GM19238 (cell line): ENCODE measurements at regions not wholly inside any gene's neighbourhood (a gene's known extent, or its start where the extent isn't known, plus 50 kb on each side); places are given as distances from the start of the nearest gene placed in this dataset.

Experiments used
- DNase-seq: peaks from one replicate; pipeline ENCODE4 v3.0.0; 2011; ENCODE audit warnings: low spot score; ENCODE audit not compliant: insufficient read length

DNA sequence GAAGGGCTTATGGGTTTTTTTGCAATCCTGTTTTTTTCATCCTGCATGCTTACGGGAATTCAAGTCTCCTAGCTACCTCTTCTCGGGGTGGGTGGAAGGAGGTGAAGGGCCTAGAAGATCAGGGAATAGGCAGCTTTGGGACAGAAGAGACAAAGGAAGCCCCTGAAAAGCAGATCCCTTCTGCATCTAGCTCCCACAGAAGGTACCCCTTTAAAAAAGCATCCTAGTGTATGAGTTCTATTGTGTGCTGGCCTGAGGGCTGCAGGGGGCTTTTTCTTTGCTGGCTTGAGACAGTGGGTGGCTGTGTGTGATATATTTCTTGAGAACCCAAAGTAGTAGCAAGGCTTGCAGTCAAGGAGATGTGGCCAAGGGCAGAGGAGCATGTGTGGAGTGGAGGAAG lies 330.5 kb downstream of the MAF start:
- no peak for DNase-seq

DNA sequence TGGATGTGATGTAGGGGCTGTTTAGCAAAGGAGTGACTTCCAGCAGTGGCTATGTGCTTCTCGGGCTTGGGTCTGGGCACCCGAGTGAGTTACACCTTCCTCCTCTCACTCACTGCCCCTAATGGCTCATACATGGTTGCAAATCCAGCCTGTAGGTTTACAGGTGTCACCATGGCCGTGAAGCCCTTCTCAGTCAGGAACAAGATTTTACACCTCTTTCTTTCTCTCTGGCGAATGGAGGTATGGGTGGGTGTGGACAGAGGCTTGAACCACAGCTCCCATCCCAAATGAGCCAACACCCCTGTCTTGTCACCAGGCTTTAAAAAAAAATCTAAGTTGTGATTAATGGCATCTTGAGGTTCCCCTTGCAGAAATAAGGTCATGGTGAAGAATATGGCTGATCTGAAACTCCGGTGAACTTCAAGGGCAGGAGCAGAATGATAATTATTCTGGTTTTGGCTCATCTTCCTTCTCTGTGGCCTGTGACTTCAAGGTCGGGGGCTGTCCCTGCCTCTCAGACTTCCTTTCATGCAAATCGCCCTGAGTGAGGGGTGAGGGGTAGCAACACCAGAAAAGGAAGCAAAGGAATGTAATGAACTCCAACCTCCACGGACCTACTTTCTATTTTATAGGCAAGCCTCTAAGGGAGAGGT lies 331.2 kb downstream of the MAF start:
- DNase-seq: no peak

GRCh38 chr16:79267781-79268180 lies 332.8 kb downstream of the MAF start:
- DNase-seq: no peak

DNA sequence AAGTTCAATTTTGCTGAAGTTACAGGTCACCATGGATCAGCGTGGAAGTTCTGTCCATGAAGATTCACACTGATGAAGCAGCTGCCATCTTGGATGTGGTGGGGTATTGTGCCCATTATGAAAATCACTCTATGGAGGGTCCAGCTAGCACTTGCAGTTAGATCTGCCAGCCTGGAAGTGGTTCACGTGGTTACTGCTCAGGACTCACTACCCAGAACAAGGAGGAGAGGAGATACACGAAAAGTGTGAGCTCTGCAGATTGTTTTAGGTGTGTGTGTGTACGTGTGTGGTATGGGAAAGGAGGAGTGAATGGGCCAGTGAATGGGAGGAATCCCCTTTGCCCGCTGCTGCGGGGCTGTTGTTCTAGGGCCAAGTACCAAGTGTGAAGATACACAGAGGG lies 333.4 kb downstream of the MAF start:
- no peak for DNase-seq

DNA sequence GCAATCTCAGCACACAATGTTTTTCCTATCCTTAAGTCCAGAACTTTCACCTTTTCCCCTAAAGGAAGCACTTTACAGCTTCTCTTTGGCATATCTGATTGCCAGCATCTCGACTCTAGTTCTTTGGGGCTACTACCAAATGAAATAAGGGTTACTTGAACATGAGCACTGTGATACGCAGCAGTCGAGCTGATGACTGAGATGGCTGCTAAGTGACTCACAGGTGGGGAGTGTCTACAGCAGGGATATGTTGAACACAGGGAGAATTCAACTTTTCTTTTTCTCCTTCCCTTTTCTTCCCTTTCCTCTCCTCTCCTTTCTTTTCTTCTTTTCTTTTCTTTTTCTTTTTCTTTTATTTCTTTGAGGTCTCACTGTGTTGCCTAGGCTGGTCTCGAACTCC lies 334.8 kb downstream of the MAF start:
- no peak for DNase-seq

- no peak for DNase-seq
Observed at GRCh38 chr16:79265196-79265595, 335.3 kb downstream of the MAF start.

- no peak for DNase-seq
Observed at GRCh38 chr16:79264237-79265109, 336.1 kb downstream of the MAF start.

DNA sequence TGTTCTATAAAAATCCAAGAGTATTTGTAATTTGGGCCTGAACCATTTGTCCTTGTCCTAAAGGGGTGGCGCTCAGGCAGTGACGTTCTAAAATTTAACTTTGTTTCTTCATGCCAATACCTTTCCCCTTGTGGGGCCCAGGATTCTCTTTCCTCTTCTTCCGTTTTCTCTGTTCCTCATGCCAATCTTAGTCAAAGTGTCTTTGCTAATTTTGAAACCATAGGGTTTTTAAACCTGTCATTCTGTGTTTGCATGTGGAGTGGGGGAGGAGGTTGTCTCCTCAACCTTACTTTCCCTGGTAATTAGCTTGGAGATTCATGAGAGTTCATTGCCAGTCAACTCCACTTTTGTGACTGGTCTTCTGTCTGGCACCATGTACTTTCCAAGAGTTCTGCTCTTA lies 337.1 kb downstream of the MAF start:
- DNase-seq: no peak
